Body of pancreas (tissue), 4 donors: ENCODE measurements at regions not wholly inside any gene's neighbourhood (a gene's known extent, or its start where the extent isn't known, plus 50 kb on each side); places are given as distances from the start of the nearest gene placed in this dataset.

Experiments
- POLR2A ChIP-seq, 3 donors: fragments of 450-650 bp; IDR thresholded peaks; one replicate each; pipeline ENCODE4 v1.6.1; 2016; ENCODE audit warnings: antibody characterized with exemption in 3 of 3, mild to moderate bottlenecking in 2 of 3
- TF ChIP-seq, protein P1 (sequence below), 7 experiments: fragments of 450-650 bp in 4 of 7; fragments of 200-600 bp in 3 of 7; sonication (generic) in 3 of 7; IDR thresholded peaks; one replicate each; pipeline ENCODE4 v1.5.1; 2016 to 2019; ENCODE audit warnings: antibody characterized with exemption in 7 of 7

DNA sequence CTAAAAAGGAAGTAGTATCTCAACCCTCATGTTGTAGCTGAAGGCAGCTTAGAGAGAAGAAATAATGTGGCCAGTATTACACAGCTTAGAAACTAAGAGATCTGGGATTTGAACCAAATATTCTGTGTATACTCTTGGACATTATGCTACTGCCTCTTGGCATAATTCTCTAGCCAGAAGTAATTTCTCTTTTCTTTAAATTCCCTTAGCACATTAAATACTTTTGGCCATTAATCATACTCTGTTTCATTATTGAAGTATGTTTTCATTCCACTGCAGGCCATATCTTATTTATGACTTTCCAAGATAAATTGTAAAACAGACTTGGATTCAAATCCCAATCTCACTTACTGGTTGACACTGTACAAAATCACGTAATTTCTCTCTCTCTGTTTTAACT lies 181.3 kb upstream of the SPAG17 start:
- TF ChIP-seq, protein P1, sequence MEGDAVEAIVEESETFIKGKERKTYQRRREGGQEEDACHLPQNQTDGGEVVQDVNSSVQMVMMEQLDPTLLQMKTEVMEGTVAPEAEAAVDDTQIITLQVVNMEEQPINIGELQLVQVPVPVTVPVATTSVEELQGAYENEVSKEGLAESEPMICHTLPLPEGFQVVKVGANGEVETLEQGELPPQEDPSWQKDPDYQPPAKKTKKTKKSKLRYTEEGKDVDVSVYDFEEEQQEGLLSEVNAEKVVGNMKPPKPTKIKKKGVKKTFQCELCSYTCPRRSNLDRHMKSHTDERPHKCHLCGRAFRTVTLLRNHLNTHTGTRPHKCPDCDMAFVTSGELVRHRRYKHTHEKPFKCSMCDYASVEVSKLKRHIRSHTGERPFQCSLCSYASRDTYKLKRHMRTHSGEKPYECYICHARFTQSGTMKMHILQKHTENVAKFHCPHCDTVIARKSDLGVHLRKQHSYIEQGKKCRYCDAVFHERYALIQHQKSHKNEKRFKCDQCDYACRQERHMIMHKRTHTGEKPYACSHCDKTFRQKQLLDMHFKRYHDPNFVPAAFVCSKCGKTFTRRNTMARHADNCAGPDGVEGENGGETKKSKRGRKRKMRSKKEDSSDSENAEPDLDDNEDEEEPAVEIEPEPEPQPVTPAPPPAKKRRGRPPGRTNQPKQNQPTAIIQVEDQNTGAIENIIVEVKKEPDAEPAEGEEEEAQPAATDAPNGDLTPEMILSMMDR (IDR thresholded peaks at IDR 0.05) = no peak
- TF ChIP-seq POLR2A (IDR thresholded peaks at IDR 0.05) = no peak
